Fibroblast of pulmonary artery (primary cell): ENCODE measurements at regions not wholly inside any gene's neighbourhood (a gene's known extent, or its start where the extent isn't known, plus 50 kb on each side); places are given as distances from the start of the nearest gene placed in this dataset.

Source experiments
- DNase-seq: peaks from one replicate; pipeline ENCODE4 v3.0.0-alpha.2; 2010; ENCODE audit warnings: low read depth
- H3K4me3 ChIP-seq: replicated peaks from 2 replicates; pipeline ENCODE4 v1.5.1; 2011; ENCODE audit warnings: low read depth, mild to moderate bottlenecking, control low read depth, low read length, moderate library complexity
- TF ChIP-seq, protein P1 (sequence below): IDR thresholded peaks from 2 replicates; pipeline ENCODE4 v1.5.1; 2011; ENCODE audit warnings: mild to moderate bottlenecking, control low read depth, low read length, inconsistent platforms; ENCODE audit errors: missing control alignments

DNA sequence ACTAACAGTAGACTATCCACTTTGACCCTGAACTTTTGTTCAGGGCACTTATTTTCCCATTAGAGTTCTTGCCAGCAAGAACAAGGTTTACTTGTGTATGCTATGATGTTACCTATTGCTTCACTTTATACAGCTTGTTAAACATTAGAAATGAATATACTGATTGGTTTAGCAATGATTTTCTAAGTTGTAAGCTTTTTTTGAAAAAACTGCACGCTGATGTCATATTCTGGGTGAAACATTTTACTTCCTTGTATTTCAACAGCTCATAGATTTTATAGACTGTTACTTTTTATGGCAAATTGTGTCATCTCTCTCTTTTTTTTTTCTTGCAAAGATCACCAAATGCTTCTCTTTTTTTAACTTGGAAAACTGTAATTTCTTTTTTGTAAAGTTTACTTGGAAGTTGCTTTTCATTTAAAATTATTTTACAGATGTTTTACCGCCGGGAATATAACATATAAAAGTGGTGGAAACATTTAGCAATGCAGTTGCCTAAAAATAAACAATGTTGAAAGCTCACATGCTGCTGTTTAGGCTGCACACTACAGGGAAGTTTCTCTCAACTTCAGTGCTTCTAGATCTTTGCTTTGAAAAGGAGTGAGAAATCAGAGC lies 215.3 kb upstream of the NFIA start:
- H3K4me3 ChIP-seq, result no peak overlapping the region
- TF ChIP-seq, protein P1, sequence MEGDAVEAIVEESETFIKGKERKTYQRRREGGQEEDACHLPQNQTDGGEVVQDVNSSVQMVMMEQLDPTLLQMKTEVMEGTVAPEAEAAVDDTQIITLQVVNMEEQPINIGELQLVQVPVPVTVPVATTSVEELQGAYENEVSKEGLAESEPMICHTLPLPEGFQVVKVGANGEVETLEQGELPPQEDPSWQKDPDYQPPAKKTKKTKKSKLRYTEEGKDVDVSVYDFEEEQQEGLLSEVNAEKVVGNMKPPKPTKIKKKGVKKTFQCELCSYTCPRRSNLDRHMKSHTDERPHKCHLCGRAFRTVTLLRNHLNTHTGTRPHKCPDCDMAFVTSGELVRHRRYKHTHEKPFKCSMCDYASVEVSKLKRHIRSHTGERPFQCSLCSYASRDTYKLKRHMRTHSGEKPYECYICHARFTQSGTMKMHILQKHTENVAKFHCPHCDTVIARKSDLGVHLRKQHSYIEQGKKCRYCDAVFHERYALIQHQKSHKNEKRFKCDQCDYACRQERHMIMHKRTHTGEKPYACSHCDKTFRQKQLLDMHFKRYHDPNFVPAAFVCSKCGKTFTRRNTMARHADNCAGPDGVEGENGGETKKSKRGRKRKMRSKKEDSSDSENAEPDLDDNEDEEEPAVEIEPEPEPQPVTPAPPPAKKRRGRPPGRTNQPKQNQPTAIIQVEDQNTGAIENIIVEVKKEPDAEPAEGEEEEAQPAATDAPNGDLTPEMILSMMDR, result no peak

DNA sequence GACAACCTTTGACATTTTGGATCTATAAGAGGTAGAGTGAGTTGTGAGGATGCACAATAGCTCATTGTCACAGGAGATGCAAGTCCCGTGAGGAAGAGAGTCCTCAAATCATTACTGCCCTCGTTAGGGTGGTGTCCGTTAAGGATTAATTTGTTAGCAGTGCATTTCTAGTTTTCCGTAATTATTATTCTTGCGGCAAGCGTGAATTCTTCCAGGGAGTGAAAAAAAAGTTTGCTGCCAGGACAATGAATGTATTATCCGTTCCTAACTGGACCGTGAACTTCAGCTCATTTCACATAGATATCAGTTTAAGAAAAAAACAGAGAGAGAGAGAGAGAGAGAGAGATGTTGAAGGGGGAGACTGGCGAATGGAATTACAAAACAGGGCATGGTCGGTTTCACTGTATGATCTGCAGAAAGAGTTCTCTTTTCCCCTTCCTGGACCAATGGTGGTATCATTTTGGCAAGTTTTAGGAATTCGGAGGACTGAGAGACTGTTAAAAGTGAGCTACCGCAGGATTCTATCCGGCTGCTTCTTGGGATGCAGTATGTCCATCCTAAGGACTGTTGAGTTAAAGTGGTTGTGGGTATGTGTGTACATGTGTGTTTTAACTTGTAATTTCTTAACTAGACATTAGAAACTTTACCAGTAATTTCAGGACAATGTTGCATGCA lies 216.0 kb upstream of the NFIA start:
- DNase-seq, result no peak
- TF ChIP-seq, protein P1, result no peak
- no peak overlapping the region for H3K4me3 ChIP-seq

More for the DNA sequence above, 215.3 kb upstream of the NFIA start:
- DNase-seq, result peak; percentile 45

DNA sequence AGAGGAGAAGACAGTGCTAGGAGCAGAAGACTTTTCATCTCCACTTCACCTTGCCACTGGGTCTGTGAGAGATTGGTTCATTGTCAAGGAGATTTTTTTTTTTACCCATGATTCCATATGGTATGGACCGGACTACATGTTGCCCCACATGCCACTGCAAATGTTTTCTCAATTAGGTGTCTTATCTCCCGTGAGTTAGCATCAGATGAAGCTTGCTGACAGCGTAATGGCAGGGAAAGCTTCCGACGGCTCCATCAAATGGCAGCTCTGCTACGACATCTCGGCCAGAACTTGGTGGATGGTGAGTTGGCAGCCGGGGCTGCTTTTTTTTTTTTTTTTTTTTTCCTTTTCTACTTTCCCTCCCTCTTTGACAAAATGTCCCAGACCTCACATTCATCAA lies 217.2 kb upstream of the NFIA start:
- DNase-seq, result no peak
- TF ChIP-seq, protein P1, result no peak
- no peak overlapping the region for H3K4me3 ChIP-seq

DNA sequence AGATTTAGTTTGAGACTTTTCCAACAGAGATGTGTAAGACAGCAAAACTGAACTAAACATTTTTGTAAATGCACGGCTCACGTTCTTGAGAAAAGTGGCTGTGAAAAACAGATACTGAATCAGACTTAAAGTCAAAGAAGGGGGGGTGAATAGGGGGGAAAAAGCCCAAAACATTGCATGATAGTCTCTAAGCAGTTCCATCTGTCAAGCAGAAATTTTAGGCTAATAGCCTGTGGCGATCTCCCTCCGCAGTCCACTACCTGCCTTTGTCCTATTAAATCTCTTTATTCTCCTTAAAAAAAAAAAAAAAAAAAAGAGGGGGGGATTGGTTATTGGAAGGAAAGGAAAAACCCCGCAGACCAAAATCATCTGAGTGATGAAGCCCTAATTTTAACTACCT lies 217.6 kb upstream of the NFIA start:
- no peak overlapping the region for H3K4me3 ChIP-seq
- TF ChIP-seq, protein P1, result no peak
- DNase-seq, result no peak

DNA sequence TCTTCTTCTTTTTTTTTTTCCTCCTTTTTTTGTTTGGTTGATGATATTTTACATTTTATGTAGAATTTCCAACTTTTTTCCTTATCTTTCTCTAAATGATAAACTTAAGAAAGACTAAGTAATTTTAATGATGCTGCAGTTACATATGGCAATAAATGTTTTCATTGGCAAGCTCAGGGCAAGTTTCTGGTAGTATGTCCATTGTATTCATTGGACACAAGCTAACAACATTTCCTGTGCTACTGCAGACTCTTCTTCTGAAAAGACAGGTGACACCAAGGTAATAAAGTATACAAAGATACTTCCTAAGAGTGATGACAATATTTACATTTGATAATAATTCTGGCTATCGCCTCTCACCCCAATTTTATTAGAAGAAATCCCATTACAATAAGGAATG lies 219.2 kb upstream of the NFIA start:
- TF ChIP-seq, protein P1, result no peak
- no peak overlapping the region for H3K4me3 ChIP-seq
- DNase-seq, result no peak

DNA sequence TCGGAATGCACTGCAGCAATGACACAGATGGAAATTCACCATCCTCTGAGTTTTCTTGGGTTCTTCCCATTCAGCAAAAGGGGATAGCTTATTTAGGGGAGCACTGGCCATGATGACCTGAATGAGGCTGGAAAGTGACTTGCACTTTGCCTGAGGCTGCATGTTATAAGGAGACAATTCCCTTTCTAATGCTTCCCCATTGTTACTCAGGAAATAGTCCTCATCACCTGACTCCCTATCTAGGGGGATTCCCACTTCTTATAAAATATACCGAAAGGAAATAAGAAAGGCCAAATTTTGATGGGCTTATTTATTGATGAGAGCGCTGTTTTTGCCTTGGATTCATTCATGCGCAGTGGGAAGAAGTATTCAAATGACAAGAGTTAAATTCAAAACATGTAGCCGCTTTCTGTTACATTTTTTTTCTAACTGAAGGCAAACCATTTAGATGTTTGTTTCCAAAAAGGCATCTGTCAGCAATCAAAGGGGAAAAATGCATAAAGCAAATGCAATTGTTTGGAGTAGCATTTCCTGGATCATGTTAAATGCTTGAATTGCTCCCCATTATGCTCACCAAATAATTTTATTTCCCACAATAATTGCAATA lies 220.3 kb upstream of the NFIA start:
- TF ChIP-seq, protein P1, result no peak
- no peak for DNase-seq
- no peak overlapping the region for H3K4me3 ChIP-seq
